NCI-H2081 (cell line): ENCODE measurements at regions not wholly inside any gene's neighbourhood (a gene's known extent, or its start where the extent isn't known, plus 50 kb on each side); places are given as distances from the start of the nearest gene placed in this dataset.

Source experiments
- DNase-seq, 2 experiments: peaks; one replicate each; lab custom pipeline; 2025; lab: John Stamatoyannopoulos, UW

GRCh38 chr2:146147448-146148012 lies 1627.6 kb upstream of the ZEB2 start:
- no peak for DNase-seq

GRCh38 chr2:146143971-146144370 lies 1624.1 kb upstream of the ZEB2 start:
- DNase-seq, result no peak

- no peak for DNase-seq
Measured at GRCh38 chr2:146138820-146139219, 1618.9 kb upstream of the ZEB2 start.

GRCh38 chr2:146135245-146135644 lies 1615.3 kb upstream of the ZEB2 start:
- no peak for DNase-seq

GRCh38 chr2:146131785-146132184 lies 1611.9 kb upstream of the ZEB2 start:
- DNase-seq, result no peak

- DNase-seq, result no peak
Measured at GRCh38 chr2:146131048-146131447, 1611.1 kb upstream of the ZEB2 start.

- no peak for DNase-seq
Measured at GRCh38 chr2:146130290-146130689, 1610.4 kb upstream of the ZEB2 start.

- DNase-seq, result no peak
Measured at GRCh38 chr2:146129231-146129630, 1609.3 kb upstream of the ZEB2 start.

- DNase-seq, result no peak
Measured at GRCh38 chr2:146128216-146128615, 1608.3 kb upstream of the ZEB2 start.

GRCh38 chr2:146125551-146125950 lies 1605.6 kb upstream of the ZEB2 start:
- DNase-seq, result no peak

GRCh38 chr2:146124741-146125140 lies 1604.8 kb upstream of the ZEB2 start:
- DNase-seq, result no peak

GRCh38 chr2:146123714-146124113 lies 1603.8 kb upstream of the ZEB2 start:
- DNase-seq, result no peak

GRCh38 chr2:146123256-146123655 lies 1603.3 kb upstream of the ZEB2 start:
- no peak for DNase-seq

- DNase-seq, result no peak
Measured at GRCh38 chr2:146119586-146119985, 1599.7 kb upstream of the ZEB2 start.

- DNase-seq, result no peak
Measured at GRCh38 chr2:146108993-146109392, 1589.1 kb upstream of the ZEB2 start.

- no peak for DNase-seq
Measured at GRCh38 chr2:146094185-146094584, 1574.3 kb upstream of the ZEB2 start.

- DNase-seq, result no peak
Measured at GRCh38 chr2:146081459-146081858, 1561.5 kb upstream of the ZEB2 start.

- DNase-seq, result no peak
Measured at GRCh38 chr2:146080925-146081324, 1561.0 kb upstream of the ZEB2 start.

GRCh38 chr2:146079216-146079615 lies 1559.3 kb upstream of the ZEB2 start:
- DNase-seq, result no peak

- no peak for DNase-seq
Measured at GRCh38 chr2:146077156-146077555, 1557.2 kb upstream of the ZEB2 start.

- DNase-seq, result no peak
Measured at GRCh38 chr2:146068051-146068450, 1548.1 kb upstream of the ZEB2 start.

- no peak for DNase-seq
Measured at GRCh38 chr2:146048141-146048540, 1528.2 kb upstream of the ZEB2 start.

GRCh38 chr2:146041274-146041910 lies 1521.5 kb upstream of the ZEB2 start:
- no peak for DNase-seq

- no peak for DNase-seq
Measured at GRCh38 chr2:146040051-146040450, 1520.1 kb upstream of the ZEB2 start.
